G401 (cell line): ENCODE measurements at regions not wholly inside any gene's neighbourhood (a gene's known extent, or its start where the extent isn't known, plus 50 kb on each side); places are given as distances from the start of the nearest gene placed in this dataset.
A peak's percentile ranks its signal among the peaks of the same experiment; 100 is the strongest.

ENCODE experiments used
- DNase-seq: peaks from one replicate; pipeline ENCODE4 v3.0.0-alpha.2; 2015; ENCODE audit warnings: low spot score
- in situ Hi-C: cut with HindIII; loops from 2 replicates; pipeline ENCODE4 v1.10.0; 2016; ENCODE audit warnings: low sequenced_read_pairs, mixed read lengths

DNA sequence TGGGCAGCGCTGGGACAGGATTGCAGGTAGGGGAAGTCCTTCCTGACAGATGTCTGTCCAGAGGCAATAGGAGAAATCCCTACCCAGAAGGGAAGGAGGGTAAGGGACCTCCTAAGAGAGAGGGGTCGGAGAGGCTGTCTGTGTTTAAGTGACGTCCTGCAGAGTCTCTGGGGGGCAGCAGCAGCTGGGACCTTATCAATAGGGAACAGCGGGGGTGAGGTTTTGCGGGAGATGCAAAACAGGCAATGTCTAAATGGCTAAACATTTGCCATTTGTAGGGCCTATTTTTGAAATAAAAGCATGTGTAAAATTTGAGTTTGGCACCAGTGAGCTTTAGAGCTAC lies 108.7 kb upstream of the HS6ST1 start:
- no peak for DNase-seq
- in situ Hi-C loops, result no loop called here

DNA sequence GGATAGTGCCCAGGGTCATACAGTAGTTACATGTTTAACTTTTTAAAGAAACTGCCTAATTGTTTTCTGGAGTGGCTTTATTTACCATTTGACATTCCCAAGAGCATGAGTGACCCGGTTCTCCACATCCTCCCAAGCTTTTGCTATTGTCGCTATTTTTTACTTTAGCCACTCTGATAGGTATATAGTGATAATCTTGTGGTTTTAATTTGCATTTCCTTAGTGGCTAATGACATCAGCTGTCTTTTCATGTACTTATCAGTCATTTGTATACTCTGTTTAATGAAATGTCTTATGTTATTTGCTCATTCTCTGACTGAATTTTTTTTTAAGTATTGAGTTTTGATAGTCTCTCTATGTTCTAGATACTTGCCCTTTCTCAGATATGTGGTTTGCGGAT lies 109.7 kb upstream of the HS6ST1 start:
- DNase-seq, result no peak
- in situ Hi-C loops, result no loop called here

DNA sequence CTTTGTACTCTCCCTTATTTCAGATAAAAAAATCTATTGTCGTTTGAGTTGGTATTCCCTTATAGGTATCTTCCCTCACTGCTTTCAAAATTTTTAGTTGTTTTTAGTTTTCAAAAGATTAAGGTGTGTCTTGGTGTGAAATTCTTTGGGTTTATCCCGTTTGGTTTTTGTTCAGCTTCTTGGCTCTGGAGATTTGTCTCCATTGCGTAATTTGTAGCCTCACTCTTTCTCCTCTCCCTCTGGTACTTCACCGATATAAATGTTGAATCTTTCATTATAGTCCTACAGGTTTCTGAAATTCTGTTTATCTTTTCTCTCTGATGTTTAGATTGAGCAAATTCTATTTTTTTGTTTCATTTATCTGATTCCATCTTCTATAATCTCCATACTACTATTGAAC lies 113.8 kb upstream of the HS6ST1 start:
- no peak for DNase-seq
- in situ Hi-C loops, result no loop called here

DNA sequence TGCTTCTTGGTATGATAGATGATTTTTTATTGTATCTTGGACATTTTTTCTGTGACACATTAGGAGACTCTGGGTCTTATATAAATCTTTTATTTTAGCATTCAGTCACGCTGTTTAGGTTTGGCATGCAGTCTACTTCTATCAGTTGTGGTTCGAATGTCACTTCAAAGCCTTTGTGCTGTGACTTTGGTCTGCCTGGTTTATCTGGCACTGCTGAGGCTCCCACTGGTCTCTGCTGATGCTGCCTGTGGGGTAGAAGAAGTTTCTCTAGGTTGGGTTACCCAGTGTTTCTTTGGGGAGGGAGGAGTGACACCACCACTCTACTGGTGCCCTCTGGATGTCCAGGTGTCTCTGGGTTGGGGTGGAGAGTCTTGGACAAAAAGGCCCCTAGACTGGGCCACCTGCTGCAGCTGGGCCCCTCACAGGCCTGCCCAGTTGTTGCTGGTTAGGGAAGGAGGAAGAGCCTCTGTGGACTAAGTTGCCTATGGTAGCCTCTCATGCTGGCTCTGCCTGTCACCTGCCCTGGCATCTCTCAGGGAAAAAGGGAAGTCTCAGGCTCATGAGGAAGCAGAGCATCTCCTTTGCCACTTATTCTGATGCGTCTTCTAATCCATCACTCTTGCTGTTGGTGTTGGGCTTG lies 115.4 kb upstream of the HS6ST1 start:
- in situ Hi-C loops, result no loop called here

DNA sequence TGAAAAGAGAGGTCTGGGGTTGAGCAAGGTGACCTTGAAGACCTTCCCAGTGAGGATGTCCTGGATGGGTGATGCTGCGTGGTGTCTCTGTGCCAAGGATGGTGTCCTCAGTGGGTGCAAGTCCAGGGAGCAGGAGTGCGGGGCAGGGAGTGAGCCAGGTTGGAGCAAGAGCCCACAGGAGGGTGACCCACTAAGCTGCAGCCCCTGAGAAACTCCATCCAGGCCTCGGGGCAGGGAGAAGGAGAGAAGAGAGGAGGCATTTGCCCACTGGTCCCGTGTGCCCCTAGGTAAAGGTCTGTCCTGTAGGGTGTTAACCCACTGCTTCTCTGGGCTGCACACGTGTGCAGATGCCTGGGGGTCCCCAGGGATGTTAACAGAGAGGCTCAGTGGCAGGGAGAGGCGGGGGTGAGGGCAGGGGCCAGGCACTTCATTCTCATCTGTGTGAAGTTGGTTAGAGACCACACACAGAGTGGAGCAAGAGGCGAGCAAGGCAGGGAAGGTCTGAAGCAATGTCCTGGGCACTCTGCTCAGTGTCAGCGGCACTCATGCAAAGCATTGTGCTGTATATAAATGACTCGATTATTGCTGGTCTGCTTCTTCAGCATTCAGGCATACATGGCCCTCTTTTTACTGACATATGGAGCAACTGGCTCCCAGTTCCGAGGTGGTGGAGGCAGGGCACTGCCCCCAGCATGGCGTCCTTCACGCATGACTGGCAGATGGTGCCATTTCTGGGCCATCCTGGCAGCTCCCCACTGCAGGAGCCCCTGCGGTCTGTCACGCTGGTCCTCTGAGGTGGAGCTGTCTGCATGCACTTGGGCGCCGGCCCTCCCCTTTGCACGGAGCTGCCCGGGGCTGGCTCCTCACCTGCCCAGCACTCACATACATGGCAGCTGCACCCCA lies 117.2 kb upstream of the HS6ST1 start:
- in situ Hi-C loops, result no loop called here
- DNase-seq, result peak; percentile 89

More for the DNA sequence above, 115.4 kb upstream of the HS6ST1 start:
- no peak for DNase-seq

DNA sequence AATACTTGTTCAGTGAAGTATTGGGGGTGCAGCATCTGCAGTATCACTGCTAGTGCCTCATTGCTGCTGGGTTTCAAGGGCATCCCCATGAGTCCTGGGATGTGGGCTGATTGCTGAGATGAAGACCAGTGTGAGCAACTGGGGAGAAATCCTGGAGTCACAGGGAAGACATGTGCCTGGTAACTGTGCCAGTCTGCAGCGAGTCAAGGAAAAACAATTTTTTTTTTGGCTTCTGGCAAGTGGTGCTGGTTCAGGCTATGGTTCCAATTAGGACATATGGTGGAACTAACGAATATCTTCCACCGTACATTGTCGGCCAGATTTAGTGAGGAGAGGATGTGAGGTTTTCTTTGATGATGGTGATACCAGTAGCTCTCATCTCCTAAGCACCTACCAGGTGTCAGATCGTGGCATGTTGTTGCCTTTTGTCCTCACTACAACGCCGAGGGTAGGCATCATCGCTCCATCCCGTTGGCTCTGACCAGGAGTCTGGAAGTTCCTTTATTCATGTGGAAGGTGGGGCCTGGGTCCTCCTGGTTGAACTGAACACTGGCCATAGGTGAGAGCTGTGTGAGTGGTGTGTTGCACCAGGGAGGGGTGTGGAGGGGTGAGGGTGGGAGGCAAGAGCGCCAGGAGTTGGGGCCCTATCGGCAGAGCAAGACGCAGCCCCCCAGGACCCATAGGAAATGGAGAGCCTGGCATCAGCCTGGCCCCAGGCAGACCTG lies 118.0 kb upstream of the HS6ST1 start:
- in situ Hi-C loops, result no loop called here
- DNase-seq, result peak; percentile 90

DNA sequence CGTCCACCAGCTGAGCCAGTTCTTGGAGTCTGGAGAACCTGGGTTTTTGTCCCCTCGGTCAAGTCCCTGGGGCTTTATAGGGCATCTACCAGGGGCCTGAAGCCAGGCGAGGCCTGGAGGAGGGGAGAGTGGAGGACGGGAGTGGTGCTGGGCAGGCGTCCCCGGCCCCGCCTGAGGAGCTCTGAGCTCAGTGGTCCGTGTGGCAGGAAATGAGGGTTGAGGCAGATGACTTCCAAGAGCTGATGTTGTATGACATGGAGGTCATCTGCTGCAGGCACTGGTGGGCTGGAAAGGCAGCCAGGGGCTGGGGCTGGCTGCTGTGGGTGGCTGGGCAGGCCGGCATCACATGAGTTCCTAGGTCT lies 118.5 kb upstream of the HS6ST1 start:
- DNase-seq, result no peak

DNA sequence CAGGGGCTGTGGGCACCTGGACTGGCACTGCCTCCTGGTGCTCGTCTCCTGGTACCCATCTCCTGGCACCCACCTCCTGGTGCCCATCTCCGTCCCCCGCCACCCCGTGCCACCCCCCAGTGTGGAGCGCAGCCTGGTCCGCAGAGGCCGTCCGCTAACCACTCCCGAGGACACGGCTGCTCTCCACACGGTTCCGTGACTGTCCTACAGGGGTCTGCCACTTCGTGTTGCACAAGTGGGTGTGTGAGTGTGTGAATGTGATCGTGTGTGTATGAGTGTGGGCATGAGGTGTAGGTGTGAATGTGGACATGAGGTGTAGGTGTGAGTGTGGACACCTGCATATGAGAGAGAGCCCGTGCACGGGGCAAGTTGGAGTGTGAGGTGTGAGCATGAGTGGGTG lies 119.4 kb upstream of the HS6ST1 start:
- DNase-seq, result no peak
- in situ Hi-C loops, result no loop called here

More for the DNA sequence above, 118.5 kb upstream of the HS6ST1 start:
- in situ Hi-C loops, result no loop called here

DNA sequence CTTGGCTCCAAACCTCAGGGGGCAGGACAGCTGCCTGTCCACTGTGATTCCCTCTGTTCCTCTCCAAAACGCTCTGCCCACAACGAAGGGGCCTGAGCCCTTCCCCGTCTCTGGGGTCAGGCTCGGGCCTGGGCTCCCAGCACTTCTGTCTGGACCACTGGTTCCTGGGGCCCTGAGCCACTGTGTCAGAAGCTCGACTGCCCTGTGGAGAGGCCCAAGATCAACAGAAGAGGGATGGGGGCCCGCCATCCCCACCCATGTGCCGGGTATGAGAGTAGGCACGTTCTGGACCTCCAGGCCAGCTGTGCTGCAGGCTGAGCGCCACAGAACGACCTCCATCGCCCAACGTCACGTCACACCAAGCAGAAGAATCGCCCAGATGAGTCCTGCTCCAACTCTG lies 119.9 kb upstream of the HS6ST1 start:
- in situ Hi-C loops, result no loop called here
- DNase-seq, result no peak

DNA sequence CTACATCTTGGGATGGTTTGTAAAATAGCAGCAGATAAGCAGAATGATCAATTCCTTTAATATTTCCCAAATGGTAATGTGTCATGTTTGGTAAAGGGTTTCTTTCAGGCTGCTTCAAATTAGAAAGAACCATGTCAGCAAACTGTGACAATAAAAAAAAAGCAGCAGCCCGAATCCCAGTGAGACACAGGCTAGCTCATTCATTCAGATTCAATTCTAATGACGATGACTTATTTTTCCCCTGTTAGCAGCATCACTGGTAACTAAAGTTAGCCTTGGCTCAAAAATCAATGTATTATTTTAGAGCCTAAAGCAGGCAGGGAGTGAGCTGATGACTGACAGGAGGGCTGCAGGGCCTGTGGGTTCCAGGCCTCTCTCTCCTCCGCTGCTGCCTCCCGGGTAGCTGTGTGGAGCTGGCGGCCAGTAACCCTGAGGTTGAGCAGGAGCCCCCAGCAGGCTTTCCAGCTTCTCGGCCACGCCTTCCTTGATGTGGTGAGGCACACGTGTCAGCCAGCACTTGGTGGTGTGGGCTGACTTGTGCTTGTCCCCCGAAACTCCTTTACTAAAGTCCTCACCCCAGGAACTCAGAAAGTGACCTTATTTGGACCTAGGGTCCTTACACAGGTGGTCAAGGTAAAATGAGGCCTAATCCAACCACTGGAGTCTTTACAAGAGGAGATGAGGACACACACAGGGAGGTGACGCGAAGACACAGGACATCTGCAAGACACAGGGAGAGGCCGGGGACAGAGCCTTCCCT lies 120.5 kb upstream of the HS6ST1 start:
- in situ Hi-C loops, result no loop called here
- no peak for DNase-seq

DNA sequence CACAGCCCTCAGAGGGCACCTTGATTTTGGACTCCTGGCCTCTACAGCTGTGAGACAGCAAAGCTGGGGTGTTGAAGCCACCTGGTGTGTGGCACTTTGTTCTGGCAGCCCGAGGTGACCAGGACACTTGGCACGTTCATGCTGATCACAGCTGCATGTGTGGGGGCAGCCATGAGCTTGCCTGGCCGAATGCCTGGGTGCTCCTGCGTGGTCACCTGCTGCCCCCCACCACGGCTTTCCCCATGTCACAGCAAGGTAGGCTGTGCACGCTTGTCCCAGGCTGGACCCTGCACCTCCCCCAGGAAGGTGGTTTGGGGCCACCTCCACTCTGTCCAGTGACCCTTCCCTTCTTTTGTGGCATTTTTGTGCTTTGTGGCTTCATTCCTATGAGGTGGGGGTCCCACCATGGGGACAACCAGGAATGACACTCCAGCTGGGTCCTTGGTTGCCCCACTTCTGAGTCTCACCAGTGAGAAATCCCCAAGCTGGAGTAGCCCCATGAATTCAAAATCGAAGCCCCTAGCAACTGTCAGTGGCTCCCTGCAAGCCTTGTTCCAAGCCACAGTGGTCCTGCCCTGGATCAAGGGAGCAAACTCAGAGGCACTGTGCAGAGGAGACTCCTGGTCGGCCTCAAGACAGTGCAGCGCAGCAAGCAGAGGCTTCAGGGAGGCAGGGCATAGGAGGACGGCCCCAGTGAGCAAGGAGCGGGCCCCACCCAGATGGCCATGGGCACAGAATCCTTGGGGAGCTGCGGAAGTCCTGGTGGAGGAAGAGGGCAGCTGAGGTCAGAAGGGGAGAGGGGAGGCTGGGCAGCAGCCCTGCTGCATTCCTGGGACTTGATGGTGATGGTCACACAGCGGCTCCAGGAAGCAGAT lies 121.4 kb upstream of the HS6ST1 start:
- in situ Hi-C loops, result no loop called here
- no peak for DNase-seq

DNA sequence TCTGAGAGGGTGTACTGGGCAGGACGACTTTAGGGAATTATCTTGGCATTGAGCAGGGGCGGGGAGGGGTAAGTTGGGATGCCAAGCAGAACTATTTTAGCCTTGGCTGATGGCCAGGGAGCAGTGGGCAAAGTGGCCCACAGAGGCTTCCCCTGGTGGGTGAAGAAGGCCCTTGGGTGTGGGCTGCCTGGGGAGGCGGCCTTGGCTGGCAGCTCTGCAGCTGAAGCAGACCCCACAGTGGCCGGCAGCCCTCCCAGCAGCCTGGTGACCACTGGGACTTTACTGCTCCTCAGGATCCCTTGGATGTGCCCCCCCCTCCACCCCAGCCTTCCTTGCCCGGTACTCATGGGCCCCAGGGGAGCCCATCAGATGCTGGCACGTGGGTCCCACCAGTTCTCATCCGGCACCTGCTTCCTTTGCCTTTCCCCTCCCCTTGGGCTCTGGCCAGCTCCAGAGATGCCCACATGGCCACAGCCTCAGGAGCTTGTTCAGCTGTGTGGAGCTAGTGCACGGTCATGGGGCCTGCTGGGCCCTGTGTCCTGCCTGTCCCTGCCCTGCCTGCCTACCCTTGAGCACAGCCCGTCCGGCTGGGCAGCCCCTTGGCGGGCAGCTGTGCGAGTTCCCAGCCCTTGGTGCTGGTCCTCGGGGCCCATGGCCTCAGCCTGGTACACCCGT lies 122.1 kb upstream of the HS6ST1 start:
- in situ Hi-C loops, result no loop called here
- no peak for DNase-seq

DNA sequence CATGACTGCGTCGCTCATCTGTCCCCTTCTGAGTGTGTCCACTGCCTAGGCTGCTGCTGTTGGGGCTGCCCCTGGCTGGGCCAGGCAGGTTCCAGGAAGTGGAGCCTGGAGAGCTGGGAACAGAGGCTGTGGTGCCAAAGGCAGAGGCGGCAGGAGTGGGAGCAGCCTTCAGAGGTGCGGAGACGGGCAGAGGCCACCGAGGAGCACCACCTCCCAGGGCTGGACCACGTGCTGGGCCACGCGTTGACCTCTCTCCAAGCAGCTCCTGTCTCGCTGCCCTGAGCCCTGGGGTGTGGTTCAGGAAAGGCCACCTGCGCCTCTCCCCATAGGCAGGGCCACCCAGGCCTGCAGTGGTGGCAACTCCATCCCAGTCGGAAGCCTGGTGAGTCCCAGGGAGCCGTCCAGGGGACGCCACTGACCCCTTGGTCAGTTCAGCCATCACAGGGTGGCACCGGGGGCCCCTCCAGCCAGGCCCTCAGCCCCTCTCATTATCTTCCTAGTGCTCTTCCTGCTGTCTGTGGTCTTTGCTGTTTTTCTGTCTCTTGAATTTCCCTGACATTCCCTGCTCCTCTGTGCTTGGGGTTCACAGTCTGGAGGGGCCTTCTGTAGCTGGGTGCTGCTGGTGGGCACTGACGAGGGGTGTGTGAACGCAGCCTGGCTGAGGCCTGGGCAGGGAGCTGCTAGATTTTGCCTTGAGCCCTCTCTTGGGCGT lies 122.8 kb upstream of the HS6ST1 start:
- no peak for DNase-seq
- in situ Hi-C loops, result no loop called here

DNA sequence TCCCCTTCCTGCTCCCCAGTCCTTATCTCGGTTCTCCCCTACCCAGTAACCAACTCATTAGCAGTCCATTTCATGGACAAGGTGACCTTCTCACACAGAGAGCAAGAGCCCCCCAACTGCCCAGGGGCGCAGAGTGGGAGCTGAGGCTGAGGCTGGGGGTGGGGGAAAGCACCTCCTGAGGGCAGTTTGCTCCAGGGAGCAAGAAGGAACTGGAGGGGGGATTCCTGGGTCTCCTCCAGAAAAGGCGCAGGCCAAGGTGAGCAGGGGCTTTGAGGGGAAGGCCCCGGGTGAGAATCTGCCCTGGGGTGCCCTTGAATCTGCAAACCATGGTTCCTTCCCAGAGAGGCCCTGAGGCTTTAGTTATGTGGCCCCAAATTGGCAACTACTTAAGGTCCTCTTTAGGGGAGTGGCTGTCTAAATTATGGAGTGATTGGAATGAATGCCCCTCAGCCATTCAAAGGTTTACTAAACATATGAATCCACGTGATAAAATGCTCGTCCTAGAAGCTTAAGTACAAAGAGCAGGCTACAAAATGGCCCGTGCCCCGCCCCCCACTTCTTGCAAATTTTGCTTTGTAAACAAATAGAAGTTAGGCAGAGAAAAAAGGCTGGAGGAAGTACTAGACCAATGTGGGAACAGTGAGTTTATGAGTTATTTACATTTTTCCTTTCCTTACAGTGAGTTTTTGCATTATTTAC lies 123.5 kb upstream of the HS6ST1 start:
- in situ Hi-C loops, result no loop called here
- no peak for DNase-seq

DNA sequence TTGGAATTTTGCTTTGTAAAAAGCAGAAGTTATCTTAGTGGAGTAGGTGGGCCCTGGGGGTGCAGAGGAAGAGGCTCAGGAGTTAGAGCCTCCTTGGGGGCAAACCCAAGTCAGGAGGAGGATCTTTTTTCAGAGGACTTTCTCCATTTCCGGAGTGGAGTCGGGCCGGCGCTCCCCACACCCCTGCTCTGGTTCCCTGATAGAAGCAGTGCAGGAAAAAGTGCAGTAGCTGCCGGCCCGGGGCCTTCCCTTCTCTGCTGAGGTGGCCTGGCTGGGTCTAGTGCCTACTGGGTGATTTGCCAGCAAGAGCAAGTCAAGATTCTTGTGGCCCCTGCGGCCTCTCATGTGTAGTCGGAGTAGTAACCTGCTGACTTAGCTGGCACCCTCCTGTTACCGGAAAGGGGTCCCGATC lies 124.2 kb upstream of the HS6ST1 start:
- DNase-seq, result no peak
- in situ Hi-C loops, result no loop called here

DNA sequence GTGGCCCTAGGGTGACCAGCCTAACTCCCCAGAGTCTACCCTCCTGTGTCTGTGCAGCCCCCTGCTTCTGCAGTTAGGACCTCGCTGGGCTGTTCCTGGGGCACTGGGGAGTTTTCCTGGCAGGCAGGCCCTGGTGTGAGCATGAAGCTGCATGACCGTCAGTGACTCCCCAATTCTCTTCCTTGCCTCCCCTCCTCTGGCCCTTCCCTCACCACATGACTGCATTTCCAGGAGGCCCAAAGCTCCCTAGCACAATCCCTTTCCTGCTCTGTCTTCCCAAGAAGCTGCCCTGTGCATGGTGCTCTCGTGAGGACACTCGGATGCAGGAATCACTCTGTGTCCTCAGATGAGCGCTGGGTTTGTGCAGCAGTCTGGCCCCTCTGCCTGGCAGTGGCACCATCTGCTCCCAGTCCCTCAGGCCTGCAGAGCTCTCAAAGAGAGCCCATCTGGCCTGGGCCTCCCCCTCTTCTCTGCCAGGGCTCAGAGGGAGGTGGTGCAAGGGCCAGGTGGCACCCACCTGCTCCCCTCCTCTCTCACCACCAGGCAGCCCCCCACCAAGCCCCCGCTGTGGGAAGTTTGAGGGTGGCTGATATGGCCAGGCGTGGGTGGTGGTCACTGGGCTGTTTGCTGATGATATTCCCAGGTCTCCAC lies 125.6 kb upstream of the HS6ST1 start:
- DNase-seq, result peak; percentile 74

More for the DNA sequence above, 125.6 kb upstream of the HS6ST1 start:
- in situ Hi-C loops, result no loop called here
